ENCODE measurements at regions not wholly inside any gene's neighbourhood (a gene's known extent, or its start where the extent isn't known, plus 50 kb on each side); places are given as distances from the start of the nearest gene placed in this dataset.

DNA sequence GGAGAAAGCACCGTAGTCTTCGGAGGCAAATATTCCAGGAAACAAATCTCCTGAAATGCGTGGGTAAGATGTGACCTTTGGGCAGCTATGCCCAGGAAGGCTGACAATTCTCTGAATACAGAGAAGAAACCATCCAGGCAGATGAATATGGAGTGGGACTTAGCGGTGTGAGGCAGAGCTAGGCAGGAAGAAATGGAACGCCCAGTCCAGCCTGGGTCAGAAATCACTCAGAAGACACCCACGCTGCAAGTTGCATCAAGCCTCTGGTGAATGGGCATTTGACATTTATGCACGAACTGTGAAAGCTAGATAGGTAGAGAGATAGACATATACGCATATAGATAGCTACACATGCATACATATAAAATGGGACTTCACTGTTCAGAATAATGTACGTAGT lies 498.5 kb downstream of the QKI start:
- no peaks in the 10 kb centered on the region for H3K9me2 ChIP-seq (replicated peaks; ENCODE audit: insufficient read depth, low read length)
- no peaks in the 10 kb centered on the region for H3K79me2 ChIP-seq (ENCODE audit: insufficient read depth, low read length)
- H2AFZ ChIP-seq (ENCODE audit: low read depth, low read length, severe bottlenecking), result no peak overlapping the region
- no peaks in the 10 kb centered on the region for H4K20me1 ChIP-seq (ENCODE audit: low read depth, low read length)
- TF ChIP-seq EZH2phosphoT487 (conservative IDR thresholded peaks at IDR 0.05; ENCODE audit: low read length), result no peak
- TF ChIP-seq, protein P1, sequence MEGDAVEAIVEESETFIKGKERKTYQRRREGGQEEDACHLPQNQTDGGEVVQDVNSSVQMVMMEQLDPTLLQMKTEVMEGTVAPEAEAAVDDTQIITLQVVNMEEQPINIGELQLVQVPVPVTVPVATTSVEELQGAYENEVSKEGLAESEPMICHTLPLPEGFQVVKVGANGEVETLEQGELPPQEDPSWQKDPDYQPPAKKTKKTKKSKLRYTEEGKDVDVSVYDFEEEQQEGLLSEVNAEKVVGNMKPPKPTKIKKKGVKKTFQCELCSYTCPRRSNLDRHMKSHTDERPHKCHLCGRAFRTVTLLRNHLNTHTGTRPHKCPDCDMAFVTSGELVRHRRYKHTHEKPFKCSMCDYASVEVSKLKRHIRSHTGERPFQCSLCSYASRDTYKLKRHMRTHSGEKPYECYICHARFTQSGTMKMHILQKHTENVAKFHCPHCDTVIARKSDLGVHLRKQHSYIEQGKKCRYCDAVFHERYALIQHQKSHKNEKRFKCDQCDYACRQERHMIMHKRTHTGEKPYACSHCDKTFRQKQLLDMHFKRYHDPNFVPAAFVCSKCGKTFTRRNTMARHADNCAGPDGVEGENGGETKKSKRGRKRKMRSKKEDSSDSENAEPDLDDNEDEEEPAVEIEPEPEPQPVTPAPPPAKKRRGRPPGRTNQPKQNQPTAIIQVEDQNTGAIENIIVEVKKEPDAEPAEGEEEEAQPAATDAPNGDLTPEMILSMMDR (IDR thresholded peaks at IDR 0.05; ENCODE audit: insufficient read depth, low read length, poor library complexity, severe bottlenecking), result no peak
- no peak overlapping the region for H3K4me2 ChIP-seq (ENCODE audit: low read depth, low read length, poor library complexity, severe bottlenecking)
- H3F3A ChIP-seq (ENCODE audit: insufficient read depth), result no peaks in the 10 kb centered on the region
- H3K27me3 ChIP-seq (ENCODE audit: low read length), result no peaks in the 10 kb centered on the region
- H3K4me3 ChIP-seq (ENCODE audit: insufficient read depth, low read length, poor library complexity, severe bottlenecking), result no peak overlapping the region
- H3K9ac ChIP-seq (ENCODE audit: low read length), result no peak overlapping the region
- H3K36me3 ChIP-seq (ENCODE audit: low read length), result no peaks in the 10 kb centered on the region
- H3K9me3 ChIP-seq (ENCODE audit: insufficient read depth, low read length), result no peaks in the 10 kb centered on the region
- no peak overlapping the region for H3K27ac ChIP-seq (ENCODE audit: low read depth, low read length)

DNA sequence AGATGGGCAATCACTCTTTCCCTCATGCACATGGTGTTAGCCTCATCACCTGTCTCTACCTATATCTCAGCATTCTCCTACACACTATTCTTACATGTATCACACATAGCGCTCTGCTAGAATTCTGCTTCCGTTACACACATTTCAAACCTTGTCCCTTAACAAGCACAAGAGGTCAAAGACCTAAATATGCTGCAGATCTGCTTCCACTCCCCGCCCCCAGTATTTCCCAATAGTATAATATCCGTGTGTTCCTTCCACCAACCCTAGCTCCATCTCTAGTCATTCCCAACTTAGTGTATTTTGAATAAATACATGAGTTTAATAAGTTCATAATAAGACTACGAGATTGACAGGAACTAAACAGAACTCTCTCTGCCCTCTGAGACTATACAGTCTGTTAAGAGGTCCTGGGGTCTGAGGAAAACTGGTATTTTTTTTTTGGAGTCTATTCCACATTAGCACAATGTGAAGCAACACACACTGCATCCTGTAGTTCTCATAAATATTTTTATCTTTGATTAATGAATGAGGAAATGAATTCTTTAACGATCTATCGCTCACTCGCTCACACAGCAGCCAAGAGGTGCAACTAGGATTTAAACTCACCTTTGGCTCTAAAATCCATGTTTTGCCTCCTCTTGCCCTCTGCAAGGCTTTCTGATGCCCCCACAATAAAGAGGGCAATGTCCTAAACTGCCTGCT lies 491.6 kb downstream of the QKI start:
- no peaks in the 10 kb centered on the region for H3K27me3 ChIP-seq (ENCODE audit: low read length)
- no peak overlapping the region for H3K4me3 ChIP-seq (ENCODE audit: insufficient read depth, low read length, poor library complexity, severe bottlenecking)
- no peaks in the 10 kb centered on the region for H4K20me1 ChIP-seq (ENCODE audit: low read depth, low read length)
- no peaks in the 10 kb centered on the region for H3K9me3 ChIP-seq (ENCODE audit: insufficient read depth, low read length)
- H3K79me2 ChIP-seq (ENCODE audit: insufficient read depth, low read length), result no peaks in the 10 kb centered on the region
- no peaks in the 10 kb centered on the region for H3K36me3 ChIP-seq (ENCODE audit: low read length)
- H3K27ac ChIP-seq (ENCODE audit: low read depth, low read length), result no peak overlapping the region
- H3K9ac ChIP-seq (ENCODE audit: low read length), result no peak overlapping the region
- H3F3A ChIP-seq (ENCODE audit: insufficient read depth), result no peaks in the 10 kb centered on the region
- TF ChIP-seq, protein P1 (IDR thresholded peaks at IDR 0.05; ENCODE audit: insufficient read depth, low read length, poor library complexity, severe bottlenecking), result no peak
- no peak for TF ChIP-seq EZH2phosphoT487 (conservative IDR thresholded peaks at IDR 0.05; ENCODE audit: low read length)
- no peaks in the 10 kb centered on the region for H3K9me2 ChIP-seq (replicated peaks; ENCODE audit: insufficient read depth, low read length)
- no peak overlapping the region for H2AFZ ChIP-seq (ENCODE audit: low read depth, low read length, severe bottlenecking)
- no peak overlapping the region for H3K4me2 ChIP-seq (ENCODE audit: low read depth, low read length, poor library complexity, severe bottlenecking)

DNA sequence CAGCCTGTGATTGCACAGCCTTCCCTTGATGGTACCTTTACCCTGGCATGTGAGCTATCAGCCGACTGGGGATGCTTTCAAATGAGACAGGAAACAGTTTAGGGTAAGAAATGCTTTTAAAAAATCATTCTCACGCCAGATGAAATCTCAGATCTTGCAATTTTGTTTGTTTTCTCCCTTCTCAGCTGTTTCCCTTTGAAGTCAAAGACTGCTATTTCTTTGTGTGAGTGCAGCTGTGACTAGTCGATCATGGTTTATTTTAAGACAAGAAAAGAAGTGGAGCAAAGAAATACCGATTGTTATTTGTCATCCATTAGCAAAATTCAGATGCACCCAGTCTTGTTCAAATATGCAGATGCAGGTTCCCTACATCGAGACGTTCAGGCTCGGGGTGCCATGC lies 489.7 kb downstream of the QKI start:
- Histone ChIP-seq H3K4me3 (ENCODE audit: insufficient read depth, low read length, poor library complexity, severe bottlenecking) (no peak overlapping the region), H3K9ac (ENCODE audit: low read length) (no peak overlapping the region), H2AFZ (ENCODE audit: low read depth, low read length, severe bottlenecking) (no peak overlapping the region), H3K4me2 (ENCODE audit: low read depth, low read length, poor library complexity, severe bottlenecking) (no peak overlapping the region), H3K79me2 (ENCODE audit: insufficient read depth, low read length) (no peaks in the 10 kb centered on the region), H4K20me1 (ENCODE audit: low read depth, low read length) (no peaks in the 10 kb centered on the region), H3K36me3 (ENCODE audit: low read length) (no peaks in the 10 kb centered on the region), H3F3A (ENCODE audit: insufficient read depth) (no peaks in the 10 kb centered on the region), H3K27ac (ENCODE audit: low read depth, low read length) (no peak overlapping the region), H3K9me3 (ENCODE audit: insufficient read depth, low read length) (no peaks in the 10 kb centered on the region), H3K9me2 (replicated peaks; ENCODE audit: insufficient read depth, low read length) (no peaks in the 10 kb centered on the region), H3K27me3 (ENCODE audit: low read length) (no peaks in the 10 kb centered on the region)
- TF ChIP-seq, protein P1 (IDR thresholded peaks at IDR 0.05; ENCODE audit: insufficient read depth, low read length, poor library complexity, severe bottlenecking), result no peak
- TF ChIP-seq EZH2phosphoT487 (conservative IDR thresholded peaks at IDR 0.05; ENCODE audit: low read length), result no peak
